Testis (tissue), 2 donors: ENCODE measurements at regions not wholly inside any gene's neighbourhood (a gene's known extent, or its start where the extent isn't known, plus 50 kb on each side); places are given as distances from the start of the nearest gene placed in this dataset.

Source experiments
- DNase-seq: peaks from one replicate; pipeline ENCODE4 v3.0.0-alpha.2; 2019
- H3K27ac ChIP-seq, 2 donors: fragments of 200-600 bp; sonication (generic); one replicate each; pipeline ENCODE4 v1.5.1; 2019
- H3K27me3 ChIP-seq: fragments of 200-600 bp; sonication (generic); one replicate; pipeline ENCODE4 v1.5.1; 2019
- H3K36me3 ChIP-seq: fragments of 200-600 bp; sonication (generic); one replicate; pipeline ENCODE4 v1.5.1; 2017; ENCODE audit warnings: low read depth; ENCODE audit errors: missing control alignments
- H3K4me1 ChIP-seq: fragments of 200-600 bp; sonication (generic); one replicate; pipeline ENCODE4 v1.5.1; 2019
- H3K4me3 ChIP-seq, 2 donors: fragments of 200-600 bp; sonication (generic); one replicate each; pipeline ENCODE4 v1.5.1; 2017 to 2019
- H3K9me3 ChIP-seq: fragments of 200-600 bp; sonication (generic); one replicate; pipeline ENCODE4 v1.5.1; 2017
- CTCF ChIP-seq, 3 experiments: fragments of 450-650 bp in 2 of 3; fragments of 200-600 bp in 1 of 3; sonication (generic) in 1 of 3; IDR thresholded peaks; one replicate each; pipeline ENCODE4 v1.5.1; 2016 to 2019; ENCODE audit warnings: antibody characterized with exemption in 3 of 3, mild to moderate bottlenecking in 2 of 3, moderate library complexity in 1 of 3
- POLR2A ChIP-seq: fragments of 450-650 bp; IDR thresholded peaks from one replicate; pipeline ENCODE4 v1.6.1; 2017; ENCODE audit warnings: antibody characterized with exemption, mild to moderate bottlenecking, moderate library complexity
- WGBS, 2 donors: methylation state at CpG; one replicate each; pipeline ENCODE4 v1.1.5; 2018; 5-methylcytosine and 5-hydroxymethylcytosine counted together
- intact Hi-C: fragments of 100-400 bp; cut with DNase I; formaldehyde crosslinking; loops from one replicate; pipeline ENCODE4 v1.15.1; 2023; ENCODE audit warnings: low total_unique reads

GRCh38 chr15:46411900-46412299 lies 777.1 kb downstream of the SQOR start:
- Histone ChIP-seq H3K4me1 (no peaks in the 10 kb centered on the region), H3K4me3 (no peak overlapping the region), H3K9me3 (no peaks in the 10 kb centered on the region), H3K27me3 (no peaks in the 10 kb centered on the region), H3K36me3 (no peaks in the 10 kb centered on the region), H3K27ac (no peak overlapping the region)
- TF ChIP-seq POLR2A (no peak), CTCF (IDR thresholded peaks at IDR 0.05) (no peak)
- intact Hi-C loops, result no loop called here
- no peak for DNase-seq
- 88 to 97% methylated on average over 2 of the region's 2 CpGs for WGBS, 2 donors

- no peaks in the 10 kb centered on the region for H3K36me3 ChIP-seq
- H3K4me1 ChIP-seq, result no peaks in the 10 kb centered on the region
- intact Hi-C loops, result no loop called here
- H3K4me3 ChIP-seq, result no peak overlapping the region
- TF ChIP-seq CTCF (IDR thresholded peaks at IDR 0.05), result no peak
- TF ChIP-seq POLR2A, result no peak
- H3K9me3 ChIP-seq, result no peaks in the 10 kb centered on the region
- no peak overlapping the region for H3K27ac ChIP-seq
- DNase-seq, result no peak
- 92 to 93% methylated on average over 1 of the region's 1 CpG for WGBS, 2 donors
- H3K27me3 ChIP-seq, result no peaks in the 10 kb centered on the region
Measured at GRCh38 chr15:46413799-46414198, 779.0 kb downstream of the SQOR start.

- Histone ChIP-seq H3K27me3 (no peaks in the 10 kb centered on the region), H3K9me3 (no peaks in the 10 kb centered on the region), H3K4me3 (no peak overlapping the region), H3K27ac (no peak overlapping the region), H3K36me3 (no peaks in the 10 kb centered on the region), H3K4me1 (no peaks in the 10 kb centered on the region)
- intact Hi-C loops, result no loop called here
- no peak for TF ChIP-seq CTCF (IDR thresholded peaks at IDR 0.05)
- no peak for TF ChIP-seq POLR2A
- WGBS, 2 donors, result 44 to 59% methylated on average over 1 of the region's 1 CpG
- DNase-seq, result no peak
Measured at GRCh38 chr15:46416544-46416943, 781.7 kb downstream of the SQOR start.

GRCh38 chr15:46420990-46421389 lies 786.2 kb downstream of the SQOR start:
- Histone ChIP-seq H3K36me3 (no peaks in the 10 kb centered on the region), H3K9me3 (no peaks in the 10 kb centered on the region), H3K4me3 (no peak overlapping the region), H3K27ac (no peak overlapping the region), H3K27me3 (no peaks in the 10 kb centered on the region), H3K4me1 (no peaks in the 10 kb centered on the region)
- no peak for DNase-seq
- intact Hi-C loops, result no loop called here
- WGBS, 2 donors, result 50 to 63% methylated on average over 1 of the region's 1 CpG
- no peak for TF ChIP-seq CTCF (IDR thresholded peaks at IDR 0.05)
- no peak for TF ChIP-seq POLR2A

GRCh38 chr15:46441294-46442062 lies 806.6 kb downstream of the SQOR start:
- TF ChIP-seq CTCF (IDR thresholded peaks at IDR 0.05) (no peak), POLR2A (no peak)
- 83% methylated on average over 4 of the region's 4 CpGs for WGBS, 2 donors
- Histone ChIP-seq H3K27ac (no peak overlapping the region), H3K36me3 (no peaks in the 10 kb centered on the region), H3K27me3 (no peaks in the 10 kb centered on the region), H3K4me1 (no peaks in the 10 kb centered on the region), H3K9me3 (no peaks in the 10 kb centered on the region), H3K4me3 (no peak overlapping the region)
- no peak for DNase-seq
- intact Hi-C loops, result no loop called here
